ENCODE measurements at regions not wholly inside any gene's neighbourhood (a gene's known extent, or its start where the extent isn't known, plus 50 kb on each side); places are given as distances from the start of the nearest gene placed in this dataset.

GRCh38 chr15:97890307-97890706, 70.2 kb upstream of the ARRDC4 start:
- H3K4me3 ChIP-seq (ENCODE audit: low read depth, low read length): no peak overlapping the region
- no peak for DNase-seq (ENCODE audit: low read depth)

DNA sequence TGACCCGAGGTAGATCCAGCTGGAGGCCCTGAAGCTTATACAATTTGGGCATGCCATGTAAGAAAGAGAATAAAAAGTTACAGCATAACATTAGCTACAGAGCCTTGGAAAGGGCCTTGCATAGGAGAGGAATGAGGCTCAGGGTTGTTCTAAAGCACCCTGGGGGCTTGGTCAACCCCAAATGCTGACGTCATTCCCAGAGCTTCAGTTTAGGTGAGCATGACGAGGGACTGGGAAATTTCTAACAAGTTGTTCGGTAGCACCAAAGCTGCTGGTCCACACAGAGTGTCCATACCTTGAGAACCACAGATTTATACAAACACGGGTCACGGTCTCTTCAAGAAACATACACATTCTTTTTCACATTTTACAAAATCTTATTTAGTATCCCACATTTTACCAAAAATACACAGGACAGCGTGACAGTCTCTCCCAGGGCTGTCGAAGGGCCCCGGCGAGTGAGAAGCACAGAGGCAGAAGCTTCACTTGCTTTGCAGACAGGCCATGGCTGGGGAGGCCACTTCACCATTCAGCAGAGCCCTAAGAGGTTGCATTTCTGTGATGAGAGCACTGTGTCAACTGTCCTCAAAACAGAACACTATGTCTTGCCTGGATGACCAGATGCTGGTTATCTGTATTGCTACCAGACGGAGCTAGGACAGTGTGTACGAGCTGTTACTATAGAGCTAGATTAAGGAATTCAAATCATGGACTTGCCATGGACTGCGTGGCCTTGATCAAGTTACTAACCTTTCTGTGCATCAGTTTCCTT, 68.2 kb upstream of the ARRDC4 start:
- H3K4me3 ChIP-seq (ENCODE audit: low read depth, low read length): no peak overlapping the region
- no peak for DNase-seq (ENCODE audit: low read depth)

- no peak overlapping the region for H3K4me3 ChIP-seq (ENCODE audit: low read depth, low read length)
- DNase-seq (ENCODE audit: low read depth): no peak
Measured at GRCh38 chr15:97893967-97894366, 66.5 kb upstream of the ARRDC4 start.

DNA sequence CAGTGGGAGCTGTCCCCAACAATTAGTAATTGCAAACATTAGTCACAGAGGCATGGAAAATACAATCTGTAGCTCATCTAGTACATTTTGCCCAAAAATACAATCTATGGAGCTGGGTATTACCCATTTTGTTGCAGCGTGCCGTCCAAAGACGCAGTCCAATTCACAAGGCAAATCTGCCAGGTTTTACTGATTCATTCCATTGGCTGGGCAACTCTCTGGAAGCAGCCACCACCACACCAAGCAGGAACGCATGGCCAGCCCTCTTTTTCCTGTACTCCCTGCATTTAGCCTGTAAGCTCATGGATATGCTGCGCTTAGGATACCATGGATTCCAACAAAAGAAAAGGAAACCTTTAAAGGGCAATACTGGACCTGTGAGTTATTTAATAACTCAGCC, 60.5 kb upstream of the ARRDC4 start:
- no peak for DNase-seq (ENCODE audit: low read depth)
- no peak overlapping the region for H3K4me3 ChIP-seq (ENCODE audit: low read depth, low read length)

DNA sequence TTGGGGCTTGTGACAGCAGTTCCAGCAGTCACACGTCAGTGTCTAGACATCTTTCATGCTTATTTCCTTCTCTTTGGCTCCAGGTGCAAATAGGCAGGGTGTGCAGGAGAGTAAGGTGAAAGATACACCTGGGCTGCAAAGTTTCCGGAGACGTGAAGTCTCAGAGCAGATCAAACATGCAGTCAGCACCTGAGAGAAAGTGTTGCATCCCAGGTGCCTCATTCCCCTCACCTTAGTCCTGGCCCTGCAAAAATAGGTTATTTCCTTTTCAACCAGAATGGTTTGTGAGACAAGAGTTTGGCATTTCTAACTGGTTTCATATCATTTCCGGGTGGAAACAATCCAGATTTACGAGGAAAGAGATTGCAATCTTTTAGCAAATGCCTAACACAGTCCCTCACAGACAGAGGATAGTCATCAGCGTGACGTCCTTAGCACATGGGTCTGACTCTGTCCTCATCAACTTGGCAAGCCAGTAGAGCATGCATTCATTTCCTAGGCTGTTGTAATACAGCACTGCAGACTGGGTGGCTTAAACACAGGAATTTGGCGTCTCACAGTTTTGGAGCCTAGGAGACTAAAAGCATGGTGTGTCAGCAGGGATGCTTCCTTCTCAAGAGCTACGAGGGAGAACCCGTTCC, 58.2 kb upstream of the ARRDC4 start:
- no peak overlapping the region for H3K4me3 ChIP-seq (ENCODE audit: low read depth, low read length)
- DNase-seq (ENCODE audit: low read depth): no peak

GRCh38 chr15:97903560-97903959, 56.9 kb upstream of the ARRDC4 start:
- H3K4me3 ChIP-seq (ENCODE audit: low read depth, low read length): no peak overlapping the region
- no peak for DNase-seq (ENCODE audit: low read depth)

DNA sequence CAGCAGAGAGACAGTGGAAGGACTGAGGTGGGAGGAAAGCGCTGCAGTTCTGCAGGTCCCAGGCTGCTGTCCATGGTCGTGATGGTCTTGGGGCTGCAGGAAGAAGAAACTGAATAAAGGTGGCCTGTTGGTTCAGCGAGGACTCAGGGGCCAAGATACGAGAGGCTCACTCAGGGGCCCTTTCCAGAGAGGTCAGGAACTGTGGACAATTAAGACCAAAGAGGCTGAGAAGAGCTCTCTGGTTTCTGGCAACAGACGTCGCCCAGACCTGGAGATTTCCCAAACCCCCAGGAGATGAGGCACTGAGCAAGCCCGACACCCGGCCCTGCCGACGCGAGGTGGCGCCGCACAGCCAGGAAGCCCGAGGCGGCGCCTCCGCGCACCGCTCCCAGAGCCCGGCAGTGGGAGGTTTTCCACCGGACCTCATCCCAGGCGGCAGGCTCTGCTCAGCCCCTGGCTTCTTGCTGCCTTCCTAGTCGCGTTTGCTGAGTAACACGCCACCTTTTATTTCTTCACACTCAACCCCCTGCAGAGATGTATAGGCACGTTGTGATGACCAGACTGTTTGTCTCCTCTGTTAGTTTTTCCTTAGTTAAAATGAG, 56.4 kb upstream of the ARRDC4 start:
- H3K4me3 ChIP-seq (ENCODE audit: low read depth, low read length): no peak overlapping the region
- peak; percentile 17 for DNase-seq (ENCODE audit: low read depth)

DNA sequence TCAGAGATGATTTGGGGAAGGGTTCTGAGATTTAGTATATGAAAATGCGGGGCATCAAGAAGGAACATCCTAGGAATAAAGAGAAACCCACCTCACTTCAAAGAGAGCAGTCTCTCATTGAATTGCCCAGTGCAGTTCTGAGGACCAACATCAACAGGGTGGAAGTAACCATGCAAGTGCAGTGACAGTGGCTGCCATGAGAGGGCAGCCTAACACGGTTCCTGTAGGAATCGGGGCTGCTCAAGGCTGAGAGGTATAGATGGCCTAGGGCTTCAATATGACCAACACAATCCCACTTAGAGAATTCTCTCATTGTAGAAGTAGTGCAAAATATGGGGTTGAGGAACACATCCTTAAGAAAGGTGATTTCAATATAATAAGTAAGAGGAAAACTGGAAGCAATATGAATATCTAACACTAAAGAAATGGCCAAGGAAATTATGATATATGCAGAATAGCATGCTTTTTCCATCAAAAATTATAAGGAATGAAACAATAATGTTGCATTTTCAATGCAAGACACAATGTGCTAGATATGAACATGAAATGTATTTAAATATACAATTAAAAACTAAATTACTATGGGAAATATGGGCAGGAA, 51.1 kb upstream of the ARRDC4 start:
- no peak overlapping the region for H3K4me3 ChIP-seq (ENCODE audit: low read depth, low read length)
- DNase-seq (ENCODE audit: low read depth): no peak

Data from skeletal muscle cell (primary cell).